GM06990 (cell line): ENCODE measurements at regions not wholly inside any gene's neighbourhood (a gene's known extent, or its start where the extent isn't known, plus 50 kb on each side); places are given as distances from the start of the nearest gene placed in this dataset.

Source experiments
- DNase-seq: peaks from one replicate; pipeline ENCODE4 v3.0.0-alpha.2; 2011; ENCODE audit not compliant: insufficient read length; ENCODE audit errors: extremely low read depth
- H3K27me3 ChIP-seq: replicated peaks from 2 replicates; pipeline ENCODE4 v1.6.0; 2011; ENCODE audit warnings: low read length; ENCODE audit not compliant: control insufficient read depth, insufficient read depth
- H3K36me3 ChIP-seq: 2 replicates; pipeline ENCODE4 v1.5.1; 2011; ENCODE audit warnings: low read length; ENCODE audit not compliant: control insufficient read depth, insufficient read depth
- H3K4me3 ChIP-seq: replicated peaks from 2 replicates; pipeline ENCODE4 v1.5.1; 2011; ENCODE audit warnings: low read depth, mild to moderate bottlenecking, control low read depth, low read length
- TF ChIP-seq, protein P1 (sequence below): IDR thresholded peaks from 2 replicates; pipeline ENCODE4 v1.5.1; 2011; ENCODE audit warnings: low read length, control low read depth, mild to moderate bottlenecking, inconsistent platforms; ENCODE audit not compliant: insufficient read depth, poor library complexity, severe bottlenecking

DNA sequence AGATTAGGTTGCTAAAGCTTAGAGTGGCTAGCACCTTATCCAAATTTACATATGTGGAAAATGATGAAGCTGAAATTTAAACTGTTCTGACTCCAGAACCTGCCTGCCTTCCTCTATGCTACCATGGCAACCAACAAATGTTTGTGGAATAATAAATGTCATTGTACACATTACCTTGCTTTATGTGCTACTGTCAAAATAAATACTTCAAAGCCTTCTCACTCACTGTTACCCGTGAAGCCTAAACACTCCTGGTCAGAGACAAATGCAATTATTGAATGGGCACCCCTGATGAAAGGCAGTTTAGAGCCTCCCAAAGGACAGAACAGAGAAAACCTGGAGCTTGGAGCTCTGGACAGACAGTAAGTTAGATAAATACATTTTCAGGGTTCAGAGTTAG lies 158.6 kb downstream of the FAM114A2 start:
- TF ChIP-seq, protein P1, sequence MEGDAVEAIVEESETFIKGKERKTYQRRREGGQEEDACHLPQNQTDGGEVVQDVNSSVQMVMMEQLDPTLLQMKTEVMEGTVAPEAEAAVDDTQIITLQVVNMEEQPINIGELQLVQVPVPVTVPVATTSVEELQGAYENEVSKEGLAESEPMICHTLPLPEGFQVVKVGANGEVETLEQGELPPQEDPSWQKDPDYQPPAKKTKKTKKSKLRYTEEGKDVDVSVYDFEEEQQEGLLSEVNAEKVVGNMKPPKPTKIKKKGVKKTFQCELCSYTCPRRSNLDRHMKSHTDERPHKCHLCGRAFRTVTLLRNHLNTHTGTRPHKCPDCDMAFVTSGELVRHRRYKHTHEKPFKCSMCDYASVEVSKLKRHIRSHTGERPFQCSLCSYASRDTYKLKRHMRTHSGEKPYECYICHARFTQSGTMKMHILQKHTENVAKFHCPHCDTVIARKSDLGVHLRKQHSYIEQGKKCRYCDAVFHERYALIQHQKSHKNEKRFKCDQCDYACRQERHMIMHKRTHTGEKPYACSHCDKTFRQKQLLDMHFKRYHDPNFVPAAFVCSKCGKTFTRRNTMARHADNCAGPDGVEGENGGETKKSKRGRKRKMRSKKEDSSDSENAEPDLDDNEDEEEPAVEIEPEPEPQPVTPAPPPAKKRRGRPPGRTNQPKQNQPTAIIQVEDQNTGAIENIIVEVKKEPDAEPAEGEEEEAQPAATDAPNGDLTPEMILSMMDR = no peak
- Histone ChIP-seq H3K36me3 (no peaks in the 10 kb centered on the region), H3K4me3 (no peak overlapping the region), H3K27me3 (no peaks in the 10 kb centered on the region)
- DNase-seq = no peak

DNA sequence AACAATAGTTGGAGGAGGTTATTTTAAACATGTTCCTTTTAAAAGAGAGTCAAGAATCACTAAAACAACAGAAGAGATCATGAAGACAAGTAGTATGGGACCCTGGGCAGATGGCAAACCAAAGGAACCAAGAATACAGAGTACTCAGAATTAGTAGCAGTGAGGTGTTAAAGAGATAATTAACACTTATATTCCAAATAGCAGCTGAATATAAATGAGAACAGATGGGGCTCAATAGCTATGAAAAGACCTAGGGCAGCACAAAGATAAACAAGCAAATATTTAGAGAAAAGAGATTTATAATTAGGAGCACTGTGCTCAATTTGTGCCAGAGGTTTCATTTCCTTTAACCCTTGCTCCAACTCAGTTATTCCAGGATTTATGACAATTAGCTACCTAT lies 159.1 kb downstream of the FAM114A2 start:
- DNase-seq = no peak
- Histone ChIP-seq H3K4me3 (no peak overlapping the region), H3K27me3 (no peaks in the 10 kb centered on the region), H3K36me3 (no peaks in the 10 kb centered on the region)
- TF ChIP-seq, protein P1 = no peak

DNA sequence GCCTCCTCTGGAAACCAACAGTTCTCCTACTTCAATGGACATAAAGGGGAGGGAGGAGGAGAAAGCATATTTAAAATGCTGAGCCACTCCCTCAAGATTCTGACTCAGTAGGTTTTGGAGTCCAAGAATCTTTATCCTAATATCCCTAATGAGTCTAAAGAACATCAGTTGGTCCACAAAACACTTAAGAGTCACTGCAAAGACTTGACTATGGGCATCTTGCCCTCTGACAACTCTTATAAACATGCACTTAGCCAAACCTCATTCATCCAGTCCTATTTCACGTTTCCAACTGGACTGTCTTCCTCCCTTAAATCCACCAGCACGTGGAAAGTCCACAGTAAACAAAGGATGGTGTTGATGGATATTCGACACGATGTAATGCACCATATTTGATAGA lies 172.5 kb downstream of the FAM114A2 start:
- Histone ChIP-seq H3K27me3 (no peaks in the 10 kb centered on the region; the same call in 1 of the 2 replicates), H3K4me3 (no peak overlapping the region), H3K36me3 (no peaks in the 10 kb centered on the region)
- TF ChIP-seq, protein P1 = no peak
- DNase-seq = no peak

DNA sequence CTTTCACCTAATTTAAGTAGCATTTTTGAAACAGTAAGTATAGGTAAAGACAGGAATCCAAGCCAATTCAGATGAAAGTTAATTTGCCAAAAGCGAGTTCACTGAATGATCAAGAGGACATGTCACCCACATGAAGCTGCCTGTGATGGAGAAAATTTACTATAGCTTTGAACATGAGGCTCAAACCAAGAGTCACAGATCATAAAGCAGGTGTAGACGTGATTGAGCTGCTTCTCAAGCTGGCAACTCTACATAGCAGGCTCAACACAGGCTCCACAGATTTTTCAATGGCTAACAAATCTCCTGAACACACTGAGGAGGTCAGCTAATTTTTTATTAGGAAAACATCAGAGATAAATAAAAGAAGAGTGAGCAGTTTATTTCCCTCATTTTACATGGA lies 173.7 kb downstream of the FAM114A2 start:
- Histone ChIP-seq H3K4me3 (no peak overlapping the region), H3K27me3 (no peaks in the 10 kb centered on the region; the same call in 1 of the 2 replicates), H3K36me3 (no peaks in the 10 kb centered on the region)
- DNase-seq = no peak
- TF ChIP-seq, protein P1 = no peak

DNA sequence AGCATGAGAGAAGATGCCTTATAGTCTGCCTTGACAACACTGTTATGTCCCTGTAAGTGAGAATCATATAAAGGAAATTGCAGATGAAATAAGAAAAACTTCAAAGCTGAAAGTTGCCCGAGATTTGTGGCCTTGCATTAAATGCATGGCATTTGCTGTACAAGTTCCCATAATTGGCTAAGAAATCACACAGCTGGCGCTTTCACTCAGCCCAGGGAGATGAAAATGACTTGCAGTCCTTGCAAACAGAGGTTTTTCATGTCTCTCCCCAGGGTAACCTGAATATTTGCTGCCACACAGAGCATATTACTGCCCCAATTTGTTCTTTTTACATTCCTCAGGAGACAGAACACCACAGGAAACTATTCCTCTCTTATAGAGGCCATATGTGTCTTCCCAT lies 174.8 kb downstream of the FAM114A2 start:
- DNase-seq = no peak
- TF ChIP-seq, protein P1 = no peak
- no peak overlapping the region for H3K4me3 ChIP-seq
- H3K27me3 ChIP-seq = no peaks in the 10 kb centered on the region; the same call in 1 of the 2 replicates
- H3K36me3 ChIP-seq = no peaks in the 10 kb centered on the region
